ENCODE measurements at regions not wholly inside any gene's neighbourhood (a gene's known extent, or its start where the extent isn't known, plus 50 kb on each side); places are given as distances from the start of the nearest gene placed in this dataset.
"Not testable (repeated sequence)": the region's sequence is repeated elsewhere in the genome, so short reads cannot be mapped to it uniquely, and the experiment has no call there.

DNA sequence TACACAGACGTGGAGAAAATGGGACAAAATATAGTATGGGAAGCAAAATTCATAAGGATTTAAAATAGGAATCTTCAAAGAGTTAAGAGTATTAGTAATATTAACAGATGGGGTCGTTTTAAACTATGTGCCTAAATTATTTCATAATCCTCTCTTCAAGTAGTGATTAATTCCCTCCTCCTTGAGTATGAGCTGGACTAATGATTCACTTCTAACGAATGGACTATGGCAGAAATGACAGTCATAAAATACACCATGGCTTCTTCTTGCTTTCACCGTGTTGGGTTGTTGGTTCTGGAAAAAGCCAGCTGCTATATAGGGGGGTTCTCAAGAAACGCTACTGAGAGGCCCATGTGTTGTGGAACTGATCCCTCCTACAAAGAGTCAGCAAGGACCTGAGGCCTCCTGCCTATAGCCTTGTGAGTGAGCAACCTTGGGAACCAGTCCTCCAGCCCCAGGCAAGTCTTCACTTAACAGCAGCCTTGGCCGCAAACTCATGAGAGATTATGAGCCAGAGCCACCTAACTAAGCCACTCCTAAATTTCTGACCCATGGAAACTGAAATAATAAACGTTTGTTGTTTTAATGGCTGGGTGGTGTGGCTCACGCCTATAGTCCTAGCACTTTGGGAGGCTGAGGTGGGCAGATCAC lies 64.8 kb upstream of the ABHD2 start:
- Mint-ChIP-seq H3K27me3 (peaks cover 4% of the 10 kb centered on the region), H3K36me3 (ENCODE audit: low read depth) (no peaks in the 10 kb centered on the region), H3K9me3 (peaks cover 2% of the 10 kb centered on the region), H3K4me1 (ENCODE audit: low read depth) (no peaks in the 10 kb centered on the region), H3K27ac (no peak overlapping the region), H3K4me3 (no peak overlapping the region)
- ChIA-PET CTCF (interaction anchor here (1.5 kb wide), 1 partner anchor 10 kb away, joined by 3 read pairs; no protein-coding TSS in a partner anchor), POLR2A (interaction anchor here (0.7 kb wide), 1 partner anchor 394 kb away, joined by 3 read pairs; no protein-coding TSS in a partner anchor)
- no peak for DNase-seq
- TF ChIP-seq, protein P1, sequence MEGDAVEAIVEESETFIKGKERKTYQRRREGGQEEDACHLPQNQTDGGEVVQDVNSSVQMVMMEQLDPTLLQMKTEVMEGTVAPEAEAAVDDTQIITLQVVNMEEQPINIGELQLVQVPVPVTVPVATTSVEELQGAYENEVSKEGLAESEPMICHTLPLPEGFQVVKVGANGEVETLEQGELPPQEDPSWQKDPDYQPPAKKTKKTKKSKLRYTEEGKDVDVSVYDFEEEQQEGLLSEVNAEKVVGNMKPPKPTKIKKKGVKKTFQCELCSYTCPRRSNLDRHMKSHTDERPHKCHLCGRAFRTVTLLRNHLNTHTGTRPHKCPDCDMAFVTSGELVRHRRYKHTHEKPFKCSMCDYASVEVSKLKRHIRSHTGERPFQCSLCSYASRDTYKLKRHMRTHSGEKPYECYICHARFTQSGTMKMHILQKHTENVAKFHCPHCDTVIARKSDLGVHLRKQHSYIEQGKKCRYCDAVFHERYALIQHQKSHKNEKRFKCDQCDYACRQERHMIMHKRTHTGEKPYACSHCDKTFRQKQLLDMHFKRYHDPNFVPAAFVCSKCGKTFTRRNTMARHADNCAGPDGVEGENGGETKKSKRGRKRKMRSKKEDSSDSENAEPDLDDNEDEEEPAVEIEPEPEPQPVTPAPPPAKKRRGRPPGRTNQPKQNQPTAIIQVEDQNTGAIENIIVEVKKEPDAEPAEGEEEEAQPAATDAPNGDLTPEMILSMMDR (IDR thresholded peaks at IDR 0.05): no peak
- intact Hi-C loops (cut with micrococcal nuclease): no loop called here
- ATAC-seq: no peak

DNA sequence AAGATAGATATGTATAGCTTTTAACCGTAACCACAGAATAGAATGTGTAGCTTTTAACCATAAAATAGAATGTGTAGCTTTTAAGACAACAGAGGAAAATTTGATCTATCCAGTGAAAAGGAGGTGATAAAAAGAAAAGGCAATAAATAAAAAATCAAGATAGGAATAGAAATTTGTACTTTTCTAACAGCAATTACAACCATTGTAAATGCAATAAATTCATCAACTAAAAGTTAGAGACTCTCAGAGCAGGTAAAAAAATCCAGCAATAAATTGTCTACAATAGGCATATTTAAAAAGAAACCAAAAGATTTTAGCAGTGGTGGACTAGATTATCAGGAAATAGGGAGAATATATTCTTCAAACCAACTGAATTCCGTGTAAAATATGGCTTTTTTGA lies 63.8 kb upstream of the ABHD2 start:
- ChIA-PET POLR2A (no interaction called here), CTCF (interaction anchor here (1.2 to 1.5 kb wide), 2 partner anchors 9 to 33 kb away, joined by 3 read pairs; no protein-coding TSS in a partner anchor)
- Mint-ChIP-seq H3K4me1 (ENCODE audit: low read depth) (no peaks in the 10 kb centered on the region), H3K27me3 (peaks cover 4% of the 10 kb centered on the region), H3K36me3 (ENCODE audit: low read depth) (no peaks in the 10 kb centered on the region), H3K4me3 (no peak overlapping the region), H3K9me3 (peaks cover 2% of the 10 kb centered on the region), H3K27ac (no peak overlapping the region)
- intact Hi-C loops (cut with micrococcal nuclease): no loop called here
- TF ChIP-seq, protein P1 (IDR thresholded peaks at IDR 0.05): no peak
- ATAC-seq (no peak), DNase-seq (no peak)

DNA sequence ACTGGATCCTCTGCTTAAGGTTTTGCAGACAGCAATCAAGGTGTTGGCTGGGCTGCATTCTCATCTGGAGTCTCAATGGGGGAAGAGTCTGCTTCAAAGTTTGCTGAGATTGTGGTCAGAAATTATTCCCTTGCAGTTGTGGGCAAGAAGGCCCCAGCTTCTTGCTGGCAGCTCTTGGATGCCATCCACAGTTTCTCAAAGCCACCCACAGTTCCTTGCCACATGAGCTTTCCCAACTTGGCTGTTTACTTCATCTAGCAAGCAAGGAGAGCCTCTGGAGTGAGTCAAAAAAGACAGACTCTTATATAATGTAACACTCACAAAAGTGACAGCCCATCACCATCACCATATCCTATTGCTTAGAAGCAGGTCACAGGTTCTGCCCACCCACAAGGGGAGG lies 62.1 kb upstream of the ABHD2 start:
- Mint-ChIP-seq H3K27me3 (peaks cover 3% of the 10 kb centered on the region), H3K27ac (no peak overlapping the region), H3K4me1 (ENCODE audit: low read depth) (no peaks in the 10 kb centered on the region), H3K4me3 (no peak overlapping the region), H3K9me3 (peaks cover 3% of the 10 kb centered on the region), H3K36me3 (ENCODE audit: low read depth) (no peaks in the 10 kb centered on the region)
- DNase-seq (no peak), ATAC-seq (no peak)
- POLR2A ChIA-PET: no interaction called here
- TF ChIP-seq, protein P1 (IDR thresholded peaks at IDR 0.05): no peak
- intact Hi-C loops (cut with micrococcal nuclease): no loop called here
- CTCF ChIA-PET: interaction anchor here (1.0 to 1.6 kb wide), 4 partner anchors 9 to 151 kb away, joined by 3 to 8 read pairs (median 4); partner anchors contain the start of gene HAPLN3

DNA sequence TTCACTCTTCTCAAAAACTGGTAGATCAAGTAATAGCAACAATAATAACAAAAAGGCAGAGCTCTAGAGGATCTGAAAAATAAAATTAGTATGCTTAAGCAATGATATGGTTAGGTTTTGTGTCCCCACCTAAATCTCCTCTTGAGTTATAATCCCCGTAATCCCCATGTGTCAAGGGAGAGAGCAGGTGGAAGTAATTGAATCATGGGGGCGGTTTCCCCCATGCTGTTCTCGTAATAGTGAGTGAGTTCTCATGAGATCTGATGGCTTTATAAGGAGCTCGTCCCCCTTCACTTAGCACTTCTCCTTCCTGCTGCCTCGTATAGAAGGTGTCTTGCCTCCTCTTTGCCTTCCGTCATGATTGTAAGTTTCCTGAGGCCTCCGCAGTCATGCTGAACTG lies 60.2 kb upstream of the ABHD2 start:
- intact Hi-C loops (cut with micrococcal nuclease): no loop called here
- Mint-ChIP-seq H3K4me3 (no peak overlapping the region), H3K36me3 (ENCODE audit: low read depth) (no peaks in the 10 kb centered on the region), H3K4me1 (ENCODE audit: low read depth) (no peaks in the 10 kb centered on the region), H3K27me3 (peaks cover 3% of the 10 kb centered on the region), H3K9me3 (peaks cover 3% of the 10 kb centered on the region), H3K27ac (no peak overlapping the region)
- CTCF ChIA-PET: interaction anchor here (1.7 kb wide), 1 partner anchor 124 kb away, joined by 6 read pairs; no protein-coding TSS in a partner anchor
- no peak for ATAC-seq
- TF ChIP-seq, protein P1 (IDR thresholded peaks at IDR 0.05): no peak
- no peak for DNase-seq
- POLR2A ChIA-PET: no interaction called here

DNA sequence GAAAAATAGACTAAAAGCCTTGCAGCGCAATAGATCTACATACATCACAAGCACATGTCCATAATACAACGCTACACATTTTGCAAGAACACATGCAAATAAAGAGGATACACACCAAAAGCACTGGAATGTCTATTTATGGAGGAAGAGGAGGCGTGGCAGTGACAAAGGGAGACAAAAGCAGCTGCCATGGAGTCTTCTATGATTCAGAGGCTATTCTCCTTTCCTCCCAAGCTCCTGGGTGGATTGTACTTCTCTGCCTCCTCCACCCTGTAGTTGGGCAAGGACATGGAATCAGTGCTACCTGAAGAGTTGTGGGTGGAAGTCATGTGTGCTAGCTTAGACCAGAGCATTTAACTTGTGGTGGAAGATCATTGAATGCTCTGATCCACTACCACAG lies 57.9 kb upstream of the ABHD2 start:
- intact Hi-C loops (cut with micrococcal nuclease): no loop called here
- ChIA-PET POLR2A (no interaction called here), CTCF (interaction anchor here (1.1 to 1.6 kb wide), 3 partner anchors 12 to 125 kb away, joined by 3 to 5 read pairs (median 4); no protein-coding TSS in a partner anchor)
- ATAC-seq: no peak
- Mint-ChIP-seq H3K4me3 (no peak overlapping the region), H3K27me3 (peaks cover 5% of the 10 kb centered on the region), H3K9me3 (peaks cover 1% of the 10 kb centered on the region), H3K36me3 (ENCODE audit: low read depth) (no peaks in the 10 kb centered on the region), H3K4me1 (ENCODE audit: low read depth) (no peaks in the 10 kb centered on the region), H3K27ac (no peak overlapping the region)
- DNase-seq: no peak
- TF ChIP-seq, protein P1 (IDR thresholded peaks at IDR 0.05): no peak

DNA sequence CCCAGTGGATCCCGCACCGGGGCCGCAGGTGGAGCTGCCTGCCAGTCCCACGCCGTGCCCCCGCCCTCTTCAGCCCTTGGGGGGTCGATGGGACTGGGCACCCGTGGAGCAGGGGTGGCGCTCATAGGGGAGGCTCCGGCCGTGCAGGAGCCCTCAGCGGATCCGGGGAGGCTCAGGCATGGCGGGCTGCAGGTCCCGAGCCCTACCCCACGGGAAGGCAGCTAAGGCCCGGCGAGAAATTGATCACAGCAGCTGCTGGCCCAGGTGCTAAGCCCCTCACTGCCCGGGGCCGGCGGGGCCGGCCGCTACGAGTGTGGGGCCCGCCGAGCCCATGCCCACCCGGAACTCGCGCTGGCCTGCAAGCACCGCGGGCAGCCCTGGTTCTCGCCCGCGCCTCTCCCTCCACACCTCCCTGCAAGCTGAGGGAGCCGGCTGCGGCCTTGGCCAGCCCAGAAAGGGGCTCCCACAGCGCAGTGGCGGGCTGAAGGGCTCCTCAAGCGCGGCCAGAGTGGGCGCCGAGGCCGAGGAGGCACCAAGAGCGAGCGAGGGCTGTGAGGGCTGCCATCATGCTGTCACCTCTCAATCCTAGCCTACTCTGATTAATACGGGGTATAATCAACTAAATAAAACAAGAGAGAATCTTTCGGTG lies 56.5 kb upstream of the ABHD2 start:
- CTCF ChIA-PET: interaction anchor here (1.1 to 1.6 kb wide), 3 partner anchors 10 to 127 kb away, joined by 3 to 5 read pairs (median 4); no protein-coding TSS in a partner anchor
- H3K27me3 Mint-ChIP-seq; ATAC-seq; H3K9me3 Mint-ChIP-seq; H3K4me1 Mint-ChIP-seq (ENCODE audit: low read depth); H3K4me3 Mint-ChIP-seq; H3K36me3 Mint-ChIP-seq (ENCODE audit: low read depth); DNase-seq; H3K27ac Mint-ChIP-seq; POLR2A ChIA-PET; intact Hi-C loops (cut with micrococcal nuclease): not testable (repeated sequence)
